Cardiac muscle cell (in vitro differentiated cells and primary cell): ENCODE measurements at regions not wholly inside any gene's neighbourhood (a gene's known extent, or its start where the extent isn't known, plus 50 kb on each side); places are given as distances from the start of the nearest gene placed in this dataset.
A peak's percentile ranks its signal among the peaks of the same experiment; 100 is the strongest.
"Not testable (repeated sequence)": the region's sequence is repeated elsewhere in the genome, so short reads cannot be mapped to it uniquely, and the experiment has no call there.

Source experiments
- DNase-seq, 2 donors: peaks; one replicate each; pipeline versions ENCODE4 v3.0.0 to v3.0.0-alpha.2; 2010 to 2017; ENCODE audit warnings: low read depth in 1 of 2, low spot score in 1 of 2
- H3K27ac ChIP-seq: fragments of 200-600 bp; sonication (generic); 2 replicates; pipeline ENCODE4 v1.5.1; 2016
- H3K27me3 ChIP-seq: fragments of 200-600 bp; sonication (generic); 2 replicates; pipeline ENCODE4 v1.6.0; 2016; ENCODE audit warnings: control low read depth
- H3K36me3 ChIP-seq: fragments of 200-600 bp; sonication (generic); 2 replicates; pipeline ENCODE4 v1.5.1; 2016; ENCODE audit warnings: control low read depth
- H3K4me1 ChIP-seq: fragments of 200-600 bp; sonication (generic); 2 replicates; pipeline ENCODE4 v1.8.1; 2017; ENCODE audit warnings: low read depth, mild to moderate bottlenecking, mixed run types
- H3K4me3 ChIP-seq: fragments of 200-600 bp; sonication (generic); 2 replicates; pipeline ENCODE4 v1.5.1; 2016; ENCODE audit warnings: mild to moderate bottlenecking
- H3K9me3 ChIP-seq: fragments of 200-600 bp; sonication (generic); 2 replicates; pipeline ENCODE4 v1.5.1; 2017; ENCODE audit warnings: low read depth, mild to moderate bottlenecking, control low read depth
- TF ChIP-seq, protein P1 (sequence below): IDR thresholded peaks from 2 replicates; pipeline ENCODE4 v1.5.1; 2012; ENCODE audit warnings: low read depth, mild to moderate bottlenecking, low read length

DNA sequence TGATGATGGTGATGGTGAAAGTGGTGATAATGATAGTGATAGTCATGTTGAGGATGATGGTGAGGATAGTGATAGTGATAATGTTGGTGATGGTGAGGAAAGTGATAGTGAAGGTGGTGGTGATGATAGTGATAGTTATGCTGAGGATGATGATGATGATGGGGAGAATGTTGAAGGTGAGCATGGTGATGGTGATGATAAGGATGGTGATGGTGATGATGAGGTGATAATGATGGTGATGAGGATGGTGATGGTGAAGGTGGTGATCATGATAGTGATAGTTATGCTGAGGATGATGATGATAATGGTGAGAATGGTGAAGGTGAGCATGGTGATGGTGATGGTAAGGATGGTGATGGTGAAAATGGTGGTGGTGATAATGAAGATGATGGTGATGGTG is 64.9 kb upstream of the ZNF337 start:
- Histone ChIP-seq H3K36me3 (no peaks in the 10 kb centered on the region), H3K27me3 (no peaks in the 10 kb centered on the region), H3K27ac (no peak overlapping the region), H3K4me1 (no peaks in the 10 kb centered on the region), H3K9me3 (no peaks in the 10 kb centered on the region), H3K4me3 (no peak overlapping the region)
- DNase-seq: no peak
- TF ChIP-seq, protein P1, sequence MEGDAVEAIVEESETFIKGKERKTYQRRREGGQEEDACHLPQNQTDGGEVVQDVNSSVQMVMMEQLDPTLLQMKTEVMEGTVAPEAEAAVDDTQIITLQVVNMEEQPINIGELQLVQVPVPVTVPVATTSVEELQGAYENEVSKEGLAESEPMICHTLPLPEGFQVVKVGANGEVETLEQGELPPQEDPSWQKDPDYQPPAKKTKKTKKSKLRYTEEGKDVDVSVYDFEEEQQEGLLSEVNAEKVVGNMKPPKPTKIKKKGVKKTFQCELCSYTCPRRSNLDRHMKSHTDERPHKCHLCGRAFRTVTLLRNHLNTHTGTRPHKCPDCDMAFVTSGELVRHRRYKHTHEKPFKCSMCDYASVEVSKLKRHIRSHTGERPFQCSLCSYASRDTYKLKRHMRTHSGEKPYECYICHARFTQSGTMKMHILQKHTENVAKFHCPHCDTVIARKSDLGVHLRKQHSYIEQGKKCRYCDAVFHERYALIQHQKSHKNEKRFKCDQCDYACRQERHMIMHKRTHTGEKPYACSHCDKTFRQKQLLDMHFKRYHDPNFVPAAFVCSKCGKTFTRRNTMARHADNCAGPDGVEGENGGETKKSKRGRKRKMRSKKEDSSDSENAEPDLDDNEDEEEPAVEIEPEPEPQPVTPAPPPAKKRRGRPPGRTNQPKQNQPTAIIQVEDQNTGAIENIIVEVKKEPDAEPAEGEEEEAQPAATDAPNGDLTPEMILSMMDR: no peak

DNA sequence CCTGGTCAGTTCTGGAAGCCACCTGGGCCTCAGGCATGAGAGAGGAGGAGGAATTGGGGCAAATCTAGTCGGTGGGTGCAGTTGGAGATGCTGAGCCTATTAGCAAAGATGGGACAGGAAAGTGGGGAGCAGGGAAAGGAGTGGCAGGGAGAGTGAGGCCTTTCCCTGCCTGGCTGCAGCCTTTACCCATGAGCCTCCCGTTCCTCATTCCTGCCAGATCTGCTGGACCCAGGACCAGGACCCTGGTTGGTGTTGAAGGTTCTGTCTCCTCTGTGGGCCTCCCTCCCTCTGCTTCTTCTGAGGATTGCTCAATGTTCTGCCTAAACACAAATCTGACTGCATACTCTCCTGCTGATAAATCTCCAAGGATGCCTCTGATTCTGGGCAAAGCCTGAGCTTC is 64.4 kb upstream of the ZNF337 start:
- not testable (repeated sequence) for H3K27me3 ChIP-seq, H3K27ac ChIP-seq, DNase-seq, H3K4me1 ChIP-seq, H3K9me3 ChIP-seq, H3K4me3 ChIP-seq, H3K36me3 ChIP-seq

DNA sequence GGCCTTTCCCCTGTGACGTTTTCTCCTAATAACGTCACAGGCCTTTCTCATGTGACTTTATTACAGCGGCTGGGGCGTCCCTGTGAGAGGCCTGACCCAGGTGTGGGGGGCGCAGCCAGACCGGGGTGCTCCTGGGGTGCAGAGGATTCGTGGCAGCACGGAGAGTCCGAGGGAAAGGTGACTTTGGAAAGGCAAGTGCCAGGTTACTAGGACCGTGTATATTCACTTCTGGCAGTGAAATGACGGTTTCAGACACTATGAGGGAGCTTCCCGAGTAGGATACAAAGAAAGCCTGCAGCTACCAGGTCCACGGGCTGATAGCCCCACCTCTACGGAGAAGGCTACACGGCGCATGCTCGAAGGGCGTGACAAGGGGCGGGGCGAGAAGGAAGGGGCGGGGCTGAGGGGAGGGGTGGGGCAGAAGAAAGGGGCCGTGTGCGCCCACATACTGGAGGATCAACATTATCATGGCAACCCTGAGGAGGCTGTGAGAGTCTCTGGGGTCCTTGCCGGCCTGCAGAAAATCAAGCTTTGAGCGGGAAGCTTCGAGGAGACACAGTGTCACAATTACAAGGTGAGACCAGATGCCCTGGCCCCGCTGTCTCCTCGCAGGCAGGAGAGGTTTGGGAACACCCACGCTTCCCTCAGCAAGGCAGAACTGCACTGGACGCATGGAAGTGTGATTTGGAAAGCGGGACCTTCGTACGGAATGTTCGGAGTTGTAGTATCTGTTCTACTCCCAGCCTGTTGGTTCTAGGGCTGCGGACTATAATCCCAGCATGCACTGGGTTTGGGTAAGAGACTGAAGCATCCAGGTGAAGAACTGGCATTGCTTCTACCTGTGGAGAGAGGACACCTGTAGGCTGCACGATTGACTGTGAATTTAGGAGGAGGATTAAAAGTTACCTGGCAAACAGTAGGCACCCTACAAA is 54.4 kb upstream of the ZNF337 start:
- H3K9me3 ChIP-seq: no peaks in the 10 kb centered on the region
- no peak overlapping the region for H3K27ac ChIP-seq
- no peaks in the 10 kb centered on the region for H3K36me3 ChIP-seq
- no peaks in the 10 kb centered on the region for H3K4me1 ChIP-seq
- no peak overlapping the region for H3K4me3 ChIP-seq
- TF ChIP-seq, protein P1: no peak
- DNase-seq: peak; percentile 31 to 68
- no peaks in the 10 kb centered on the region for H3K27me3 ChIP-seq

DNA sequence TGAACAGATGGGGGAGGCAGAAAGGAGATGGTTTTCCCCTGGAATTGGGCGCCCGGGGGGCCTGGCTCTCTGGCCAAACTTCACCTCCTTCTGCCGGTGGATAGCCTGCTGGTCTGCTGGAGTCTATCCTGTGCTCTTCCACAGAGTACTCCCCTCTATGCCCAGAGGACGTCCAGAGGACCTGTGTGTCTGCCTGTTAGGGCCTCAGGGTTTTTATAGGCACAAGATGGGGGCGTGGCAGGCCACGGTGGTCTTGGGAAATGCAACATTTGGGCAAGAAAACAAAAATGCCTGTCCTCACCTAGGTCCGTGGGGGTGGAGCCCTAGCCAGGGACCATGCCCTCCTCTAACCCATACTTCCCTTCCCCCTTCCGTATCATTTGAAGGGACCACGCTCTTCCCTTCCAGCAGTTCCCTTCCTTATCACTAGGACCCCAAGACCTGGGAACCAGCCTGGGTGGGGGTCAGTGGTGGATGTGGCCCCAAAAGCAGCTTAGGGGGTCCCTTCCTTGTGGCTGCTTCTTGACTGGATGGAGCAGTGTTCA is 53.6 kb upstream of the ZNF337 start:
- H3K9me3 ChIP-seq: no peaks in the 10 kb centered on the region
- H3K4me1 ChIP-seq: no peaks in the 10 kb centered on the region
- no peak overlapping the region for H3K4me3 ChIP-seq
- H3K27me3 ChIP-seq: no peaks in the 10 kb centered on the region
- no peak overlapping the region for H3K27ac ChIP-seq
- DNase-seq: no peak
- TF ChIP-seq, protein P1: no peak
- H3K36me3 ChIP-seq: no peaks in the 10 kb centered on the region

DNA sequence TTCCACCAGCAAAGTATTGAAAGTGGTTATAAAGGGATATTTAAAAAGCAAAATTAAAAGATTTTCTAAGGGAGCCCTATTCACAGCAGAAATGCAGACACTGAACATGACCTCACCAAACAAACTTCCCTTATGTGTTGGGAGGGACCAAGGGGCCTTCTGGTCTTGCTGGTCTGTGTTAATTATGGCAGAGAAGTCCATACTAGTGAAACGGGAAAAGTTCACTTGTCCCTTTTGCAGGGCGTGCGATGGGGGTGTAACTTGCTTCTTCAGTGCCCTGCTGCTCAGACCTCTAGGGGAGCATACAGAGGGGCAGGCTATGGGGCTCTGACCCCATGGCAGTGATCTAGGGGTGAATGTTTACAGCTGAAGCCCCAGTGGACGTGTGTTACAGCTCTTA is 53.0 kb upstream of the ZNF337 start:
- Histone ChIP-seq H3K4me3 (no peak overlapping the region), H3K27ac (no peak overlapping the region), H3K9me3 (no peaks in the 10 kb centered on the region), H3K27me3 (no peaks in the 10 kb centered on the region), H3K4me1 (no peaks in the 10 kb centered on the region), H3K36me3 (no peaks in the 10 kb centered on the region)
- TF ChIP-seq, protein P1: no peak
- DNase-seq: no peak
